NCI-H524 treated with DMSO at 0.1 percent for 48 hours (cell line): ENCODE measurements at regions not wholly inside any gene's neighbourhood (a gene's known extent, or its start where the extent isn't known, plus 50 kb on each side); places are given as distances from the start of the nearest gene placed in this dataset.
A peak's percentile ranks its signal among the peaks of the same experiment; 100 is the strongest.
"Not testable (repeated sequence)": the region's sequence is repeated elsewhere in the genome, so short reads cannot be mapped to it uniquely, and the experiment has no call there.

Experiments used
- DNase-seq: peaks from one replicate; lab custom pipeline; 2025; lab: John Stamatoyannopoulos, UW

DNA sequence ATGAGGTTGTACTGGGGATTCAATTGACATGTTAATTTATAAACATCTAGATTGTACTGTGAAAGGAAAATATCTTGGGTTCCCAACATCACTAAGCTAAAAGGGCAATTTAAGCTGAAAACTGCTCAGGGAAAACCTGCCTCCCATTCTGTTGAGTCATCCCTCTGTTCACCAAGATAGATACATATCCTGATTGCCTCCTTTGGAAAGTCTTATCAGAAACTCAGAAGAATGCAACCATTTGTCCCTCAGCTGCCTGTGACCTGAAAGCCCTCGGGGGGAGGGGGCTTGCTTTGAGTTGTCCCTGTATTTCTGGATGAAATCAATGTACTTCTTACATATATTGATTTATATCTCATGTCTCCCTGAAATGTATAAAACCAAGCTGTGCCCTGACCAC, 187.0 kb upstream of the ETV3 start:
- DNase-seq = no peak

DNA sequence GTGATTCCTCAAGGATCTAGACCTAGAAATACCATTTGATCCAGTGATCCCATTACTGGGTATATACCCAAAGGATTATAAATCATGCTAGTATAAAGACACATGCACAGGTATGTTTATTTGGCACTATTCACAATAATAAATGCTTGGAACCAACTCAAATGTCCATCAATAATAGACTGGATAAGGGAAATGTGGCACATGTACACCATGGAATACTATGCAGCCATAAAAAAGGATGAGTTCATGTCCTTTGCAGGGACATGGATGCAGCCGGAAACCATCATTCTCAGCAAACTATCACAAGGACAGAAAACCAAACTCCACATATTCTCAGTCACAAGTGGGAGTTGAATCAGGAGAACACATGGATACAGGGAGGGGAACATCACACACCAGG, 183.8 kb upstream of the ETV3 start:
- DNase-seq = not testable (repeated sequence)

DNA sequence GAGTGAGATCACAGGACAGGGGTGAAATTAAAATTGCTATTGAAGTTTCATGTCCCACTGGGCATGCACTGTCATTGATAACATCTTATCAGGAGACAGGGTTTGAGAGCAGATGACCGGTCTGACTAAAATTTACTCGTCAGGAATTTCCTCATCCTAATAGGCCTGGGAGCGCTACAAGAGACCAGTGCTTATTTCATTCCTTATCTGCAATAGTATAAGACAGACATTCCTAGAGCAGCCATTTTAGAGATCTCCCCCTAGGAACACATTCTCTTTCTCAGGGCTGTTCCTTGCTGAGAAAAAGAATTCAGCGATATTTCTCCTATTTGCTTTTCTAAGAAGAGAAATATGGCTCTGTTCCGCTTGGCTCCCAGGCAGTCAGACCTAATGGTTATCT, 181.4 kb upstream of the ETV3 start:
- DNase-seq = no peak

DNA sequence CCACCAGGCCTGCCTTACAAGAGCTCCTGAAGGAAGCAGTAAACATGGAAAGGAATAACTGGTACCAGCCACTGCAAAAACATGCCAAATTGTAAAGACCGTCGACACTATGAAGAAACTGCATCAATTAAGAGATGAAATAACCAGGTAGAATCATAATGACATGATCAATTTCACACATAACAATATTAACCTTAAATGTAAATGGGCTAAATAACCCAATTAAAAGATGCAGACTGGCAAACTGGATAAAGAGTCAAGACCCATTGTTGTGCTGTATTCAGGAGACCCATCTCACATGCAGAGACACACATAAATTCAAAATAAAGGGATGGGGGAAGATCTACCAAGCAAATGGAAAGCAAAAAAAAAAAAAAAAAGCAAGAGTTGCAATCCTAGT, 179.0 kb upstream of the ETV3 start:
- DNase-seq = not testable (repeated sequence)

DNA sequence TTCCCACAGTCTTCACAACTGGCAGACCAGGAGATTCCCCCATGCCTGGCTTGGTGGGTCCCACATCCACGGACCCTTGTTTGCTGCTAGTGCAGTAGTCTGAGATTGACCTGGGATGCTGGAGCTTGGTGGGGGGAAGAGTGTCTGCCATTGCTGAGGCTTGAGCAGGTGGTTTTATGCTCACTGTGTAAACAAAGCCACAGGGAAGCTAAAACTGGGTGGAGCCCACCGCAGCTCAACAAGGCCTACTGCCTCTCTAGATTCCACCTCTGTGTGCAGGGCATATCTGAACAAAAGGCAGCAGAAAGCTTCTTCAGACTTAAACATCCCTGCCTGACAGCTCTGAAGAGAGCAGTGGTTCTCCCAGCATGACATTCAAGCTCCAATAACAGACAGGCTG, 177.3 kb upstream of the ETV3 start:
- no peak for DNase-seq

DNA sequence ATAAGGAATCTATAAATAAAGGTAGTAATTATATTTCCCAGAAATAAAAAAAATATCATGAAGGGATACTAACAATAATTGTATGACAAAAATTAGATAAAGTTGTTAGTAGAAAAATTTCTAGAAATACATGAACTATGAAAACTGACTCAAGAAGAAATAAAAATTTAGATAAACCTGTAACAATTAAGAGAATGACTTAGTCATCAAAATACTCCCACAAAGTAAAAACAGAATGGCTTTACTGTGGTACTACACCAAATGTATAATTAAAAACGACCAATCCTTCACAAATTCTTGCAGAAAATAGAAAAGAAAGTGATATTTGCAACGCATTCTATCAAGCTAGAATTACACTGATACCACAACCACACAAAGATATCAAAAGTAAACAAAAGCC, 176.2 kb upstream of the ETV3 start:
- no peak for DNase-seq

DNA sequence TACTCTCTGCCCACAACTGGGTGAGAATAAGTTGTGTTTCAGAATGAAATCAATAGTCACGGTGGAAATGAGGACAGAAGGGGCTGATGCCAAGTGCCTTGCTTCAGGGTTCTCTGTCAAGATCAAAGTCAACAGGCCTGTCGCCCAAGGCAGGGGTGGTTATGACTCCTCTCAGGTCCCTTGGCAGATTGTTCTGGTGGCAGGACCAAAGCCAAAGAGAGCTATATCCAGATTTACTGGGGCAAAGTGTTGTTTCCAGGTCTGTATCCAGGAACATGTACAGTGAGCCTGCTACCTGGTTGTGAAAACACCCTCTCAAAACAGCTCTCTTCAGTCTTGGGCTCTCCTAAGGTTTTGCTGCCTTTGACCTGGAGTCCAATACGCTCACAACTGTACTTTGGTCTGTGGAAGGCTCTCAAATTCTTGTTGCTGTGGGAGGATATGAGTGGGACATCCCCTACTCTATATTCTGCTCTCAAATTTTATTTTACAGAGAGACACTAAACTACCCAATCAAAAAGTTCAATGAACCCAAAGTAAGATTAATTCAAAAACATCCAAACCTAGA, 175.1 kb upstream of the ETV3 start:
- DNase-seq = no peak

DNA sequence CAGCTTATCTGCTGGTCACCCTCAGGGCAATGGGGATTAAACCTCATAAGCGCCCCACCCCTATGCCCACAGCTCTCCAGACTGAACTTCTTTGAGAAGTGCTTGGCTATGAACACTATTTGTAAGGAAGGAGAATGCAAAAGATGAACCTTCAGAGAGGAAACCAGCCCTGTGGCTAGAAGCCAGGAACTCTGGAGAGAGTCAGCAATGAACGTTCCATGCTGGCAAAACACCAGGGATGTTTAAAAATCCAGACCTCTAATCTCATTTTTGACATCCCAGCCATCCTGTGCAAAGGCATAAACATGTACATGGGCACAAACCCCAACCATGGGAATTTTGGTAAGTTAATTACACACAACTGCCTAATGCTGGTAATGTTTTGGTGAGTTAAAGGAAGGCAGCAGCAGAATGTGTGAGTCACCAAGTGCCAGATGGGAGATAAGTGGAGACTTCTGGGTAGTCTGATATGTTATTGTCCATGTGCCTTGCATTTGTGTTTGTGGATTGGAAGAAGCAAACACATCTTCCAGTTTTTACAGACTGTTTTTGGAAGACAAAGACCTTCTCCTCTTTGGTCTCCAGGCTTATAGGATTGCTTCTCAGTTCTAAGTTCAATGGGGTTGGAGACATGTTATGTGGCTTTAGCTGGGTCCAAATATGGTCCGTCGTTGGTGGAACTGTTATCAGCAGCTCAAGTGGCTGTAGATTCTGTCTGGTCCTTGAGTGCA, 174.1 kb upstream of the ETV3 start:
- DNase-seq = no peak

DNA sequence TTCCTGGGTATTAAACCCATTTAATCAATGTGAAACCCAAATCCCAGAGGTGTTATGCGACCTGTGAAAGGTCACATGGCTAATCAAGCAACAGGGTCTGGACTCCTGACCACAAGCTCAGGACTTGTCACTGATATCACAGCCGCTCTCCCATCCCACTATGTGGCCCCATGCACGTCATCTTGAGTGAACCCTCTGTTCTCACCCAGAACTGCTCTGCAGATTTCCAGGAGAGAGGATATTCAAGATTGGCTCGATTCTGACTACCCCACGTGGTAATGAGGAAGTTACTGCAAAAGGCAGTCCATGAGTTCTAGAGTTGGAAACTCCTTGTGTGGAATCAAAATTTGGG, 173.5 kb upstream of the ETV3 start:
- DNase-seq = no peak

DNA sequence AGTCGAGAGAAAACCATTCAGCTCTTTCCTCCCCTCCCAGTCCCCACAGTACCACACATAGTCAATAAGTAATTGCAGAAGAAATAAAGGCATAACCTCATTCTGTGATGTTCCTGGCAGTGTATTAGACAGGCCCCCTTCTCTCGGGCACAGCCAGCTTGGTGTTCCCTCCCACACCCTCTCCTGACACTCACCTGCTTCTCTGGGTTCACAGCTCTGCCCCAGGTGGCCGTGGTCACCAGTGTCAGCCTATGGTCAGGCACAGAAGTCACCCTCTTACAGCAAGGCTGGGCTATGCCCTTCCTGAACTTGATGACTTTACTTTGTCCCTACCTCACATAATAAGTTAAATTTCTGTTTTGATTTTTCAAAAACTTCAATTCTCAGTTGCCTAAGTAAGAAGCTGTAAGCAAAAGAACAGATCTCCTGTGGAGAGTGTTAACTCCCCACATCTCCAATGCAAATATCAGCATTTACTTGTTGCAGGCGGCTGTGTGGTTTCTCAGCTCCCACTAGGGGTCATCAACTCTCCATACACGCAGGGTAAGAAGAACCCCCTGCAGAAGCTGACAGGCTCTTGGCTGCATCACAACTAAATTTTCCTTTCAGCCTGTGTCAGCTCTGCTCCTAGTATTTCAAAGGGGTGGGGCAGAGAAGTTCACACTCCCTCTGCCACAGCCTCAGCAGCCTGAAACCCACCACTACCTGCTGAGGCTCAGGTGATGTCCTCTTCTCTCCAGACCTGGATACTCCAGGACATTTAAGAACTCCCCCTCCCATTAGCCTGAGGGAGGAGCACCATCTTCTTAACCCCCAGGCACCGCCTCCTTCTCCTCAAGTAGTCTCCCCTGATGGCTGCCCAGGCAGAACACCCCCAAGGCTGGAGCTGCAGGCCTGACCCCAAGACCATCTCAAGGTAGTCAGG, 172.9 kb upstream of the ETV3 start:
- peak; percentile 3 for DNase-seq

DNA sequence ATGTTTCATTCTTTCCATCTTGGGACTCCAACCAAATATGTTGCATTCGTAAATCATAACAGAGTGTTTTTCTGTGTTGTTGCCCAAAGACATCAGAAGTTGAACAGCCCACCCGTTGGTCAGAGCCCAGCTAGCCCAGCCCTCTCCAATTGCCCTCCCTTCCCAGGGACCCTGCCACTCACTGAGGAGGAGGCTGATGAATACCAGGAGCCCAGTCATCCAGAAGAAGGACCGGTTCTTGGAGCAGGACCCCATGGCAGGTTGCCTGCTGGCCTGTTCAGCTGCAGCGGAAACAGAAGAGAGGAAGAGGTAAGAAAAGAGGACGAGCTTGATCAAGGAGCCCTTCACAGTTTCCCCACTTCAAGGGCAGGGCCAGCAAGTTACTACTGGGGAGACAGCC, 172.2 kb upstream of the ETV3 start:
- no peak for DNase-seq

DNA sequence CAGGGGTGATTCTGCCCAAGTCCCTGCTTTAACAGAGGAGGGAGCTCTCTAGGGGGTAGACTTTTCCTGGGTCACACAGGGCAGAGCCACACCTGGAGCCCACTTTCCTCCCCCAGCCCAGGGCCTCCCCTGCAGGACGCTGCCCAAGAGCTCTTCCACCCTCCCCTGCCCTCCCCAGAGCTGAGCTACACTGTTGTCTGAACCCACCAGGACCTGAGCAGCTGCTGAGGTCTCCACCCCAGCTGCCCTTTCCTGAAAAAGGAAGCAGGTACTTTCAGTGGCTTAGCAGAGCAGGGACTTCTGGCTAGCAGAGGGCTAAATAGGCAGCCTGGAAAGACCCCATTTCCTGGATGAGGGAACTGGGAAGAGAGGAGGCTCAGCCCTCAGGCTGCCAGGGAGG, 169.3 kb upstream of the ETV3 start:
- no peak for DNase-seq

DNA sequence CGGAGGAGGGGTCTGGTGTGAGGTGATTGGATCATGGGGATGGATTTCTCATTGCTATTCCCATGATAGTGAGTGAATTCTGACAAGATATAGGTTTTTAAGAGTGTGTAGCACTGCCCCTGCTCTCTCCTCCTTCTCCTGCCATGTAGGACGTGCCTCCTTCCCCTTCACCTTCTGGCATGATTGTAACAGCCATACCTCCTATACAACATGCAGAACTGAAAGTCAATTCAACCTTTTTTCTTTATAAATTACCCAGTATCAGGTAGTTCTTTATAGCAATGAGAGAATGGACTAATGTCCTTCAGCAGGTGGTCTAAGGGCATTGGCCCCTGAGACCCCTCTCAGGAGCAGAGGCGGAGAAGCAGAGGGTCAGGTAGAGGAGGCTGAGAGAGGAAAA, 168.7 kb upstream of the ETV3 start:
- no peak for DNase-seq

DNA sequence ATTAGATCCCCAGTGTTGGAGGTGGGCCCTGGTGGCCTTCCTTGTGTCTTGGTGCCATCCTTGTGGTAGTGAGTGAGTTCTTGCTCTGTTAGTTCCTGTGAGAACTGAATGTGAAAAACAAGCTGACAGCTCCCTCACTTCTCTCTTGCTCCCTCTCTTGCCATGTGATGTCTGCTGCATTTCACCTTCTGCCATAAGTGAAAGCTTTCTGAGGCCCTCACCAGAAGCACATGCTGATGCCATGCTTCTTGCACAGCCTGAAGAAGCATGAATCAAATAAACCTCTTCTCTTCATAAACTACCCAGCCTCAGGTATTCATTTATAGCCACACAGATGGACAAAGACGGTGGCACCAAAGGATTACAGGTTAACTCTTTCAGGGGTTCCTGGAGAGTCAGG, 166.1 kb upstream of the ETV3 start:
- DNase-seq = no peak

DNA sequence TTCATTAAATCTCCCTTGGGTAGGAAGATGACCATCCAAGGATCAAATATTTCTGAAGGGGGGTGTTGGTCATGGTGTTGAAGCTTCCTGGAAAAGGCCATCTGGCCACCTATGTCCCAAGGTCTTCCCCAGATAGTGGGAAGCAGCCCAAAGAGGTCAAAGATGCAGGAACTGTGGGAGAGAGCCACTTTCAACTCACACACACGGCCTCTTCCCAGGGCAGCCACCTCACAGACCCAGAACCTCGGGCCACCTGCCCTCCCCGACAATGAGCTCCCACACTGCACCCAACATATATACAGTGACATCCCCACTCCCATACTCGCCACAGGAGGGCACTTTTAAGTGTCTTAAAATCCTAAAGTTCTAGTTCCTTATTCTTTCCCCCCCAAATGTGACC, 164.5 kb upstream of the ETV3 start:
- DNase-seq = no peak

DNA sequence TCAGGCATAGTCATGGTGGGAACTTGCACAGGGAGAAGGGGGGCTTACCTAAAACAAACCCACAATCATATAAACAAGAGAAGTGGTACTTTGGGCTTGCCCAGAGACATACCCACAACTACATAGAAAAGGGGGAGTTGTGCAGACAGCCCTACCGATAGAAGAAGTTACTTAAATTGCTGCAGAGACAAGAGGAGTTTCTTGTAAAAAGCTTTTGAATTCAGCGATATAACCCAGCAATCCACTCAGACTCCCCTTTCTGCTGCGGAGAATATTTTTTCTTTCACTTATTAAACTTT, 164.0 kb upstream of the ETV3 start:
- DNase-seq = no peak

DNA sequence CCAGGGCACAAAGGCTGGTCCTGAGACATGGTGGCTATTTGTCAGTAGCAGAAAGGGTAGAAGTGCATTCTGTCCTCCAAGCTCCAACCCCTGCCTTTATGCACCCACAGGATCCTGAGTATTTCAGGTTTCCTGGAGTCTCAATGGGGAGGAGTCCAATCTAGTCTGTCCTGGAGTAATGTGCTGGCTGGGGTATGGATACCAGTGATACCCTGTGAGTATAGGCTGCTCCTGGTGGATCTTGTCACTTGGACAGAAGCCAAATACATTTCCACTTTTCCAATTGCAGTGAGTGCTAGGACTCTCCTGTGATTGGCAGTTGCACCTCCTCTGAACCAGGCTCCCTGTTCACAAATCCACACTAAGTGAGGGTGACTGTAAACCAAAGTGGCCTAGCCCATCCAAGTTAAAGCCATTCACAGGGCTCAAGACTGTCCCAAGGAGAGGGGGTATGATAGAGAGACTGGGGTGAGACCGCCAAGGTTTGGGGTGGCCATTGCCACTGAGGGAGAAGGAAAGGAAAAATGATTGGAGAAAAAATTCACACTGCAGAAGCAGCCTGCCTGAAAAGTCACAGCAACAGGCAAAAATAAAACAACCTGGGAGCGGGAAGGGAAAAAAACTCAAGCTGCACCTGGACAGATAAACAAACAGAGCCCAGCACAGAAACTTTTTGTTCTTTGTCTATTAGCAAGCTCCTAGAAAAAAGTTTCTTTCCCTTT, 163.4 kb upstream of the ETV3 start:
- no peak for DNase-seq

DNA sequence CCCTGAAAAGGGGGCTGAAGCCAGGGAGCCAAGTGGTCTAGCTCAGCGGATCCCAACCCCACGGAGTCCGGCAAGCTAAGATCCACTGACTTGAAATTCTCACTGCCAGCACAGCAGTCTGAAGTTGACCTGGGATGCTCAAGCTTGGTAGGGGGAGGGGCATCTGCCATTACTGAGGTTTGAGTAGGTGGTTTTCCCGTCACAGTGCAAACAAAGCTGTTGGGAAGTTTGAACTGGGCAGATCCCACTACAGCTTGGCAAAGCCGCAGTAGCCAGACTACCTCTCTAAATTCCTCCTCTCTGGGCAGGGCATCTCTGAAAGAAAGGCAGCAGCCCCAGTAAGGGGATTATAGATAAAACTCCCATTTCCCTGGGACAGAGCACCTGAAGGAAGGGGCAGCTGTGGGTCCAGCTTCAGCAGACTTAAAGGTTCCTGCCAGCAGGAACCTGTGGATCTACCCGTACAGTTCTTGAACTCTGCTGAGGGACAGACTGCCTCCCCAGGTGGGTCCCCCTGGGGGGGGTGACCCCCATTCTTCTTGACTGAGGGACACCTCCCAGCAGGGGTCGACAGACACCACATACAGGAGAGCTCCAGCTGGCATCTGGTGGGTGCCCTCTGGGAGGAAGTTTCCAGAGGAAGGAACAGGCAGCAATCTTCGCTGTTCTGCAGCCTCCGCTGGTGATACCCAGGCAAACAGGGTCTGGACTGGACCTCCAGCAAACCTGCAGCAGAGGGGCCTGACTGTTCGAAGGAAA, 156.4 kb upstream of the ETV3 start:
- DNase-seq = not testable (repeated sequence)

DNA sequence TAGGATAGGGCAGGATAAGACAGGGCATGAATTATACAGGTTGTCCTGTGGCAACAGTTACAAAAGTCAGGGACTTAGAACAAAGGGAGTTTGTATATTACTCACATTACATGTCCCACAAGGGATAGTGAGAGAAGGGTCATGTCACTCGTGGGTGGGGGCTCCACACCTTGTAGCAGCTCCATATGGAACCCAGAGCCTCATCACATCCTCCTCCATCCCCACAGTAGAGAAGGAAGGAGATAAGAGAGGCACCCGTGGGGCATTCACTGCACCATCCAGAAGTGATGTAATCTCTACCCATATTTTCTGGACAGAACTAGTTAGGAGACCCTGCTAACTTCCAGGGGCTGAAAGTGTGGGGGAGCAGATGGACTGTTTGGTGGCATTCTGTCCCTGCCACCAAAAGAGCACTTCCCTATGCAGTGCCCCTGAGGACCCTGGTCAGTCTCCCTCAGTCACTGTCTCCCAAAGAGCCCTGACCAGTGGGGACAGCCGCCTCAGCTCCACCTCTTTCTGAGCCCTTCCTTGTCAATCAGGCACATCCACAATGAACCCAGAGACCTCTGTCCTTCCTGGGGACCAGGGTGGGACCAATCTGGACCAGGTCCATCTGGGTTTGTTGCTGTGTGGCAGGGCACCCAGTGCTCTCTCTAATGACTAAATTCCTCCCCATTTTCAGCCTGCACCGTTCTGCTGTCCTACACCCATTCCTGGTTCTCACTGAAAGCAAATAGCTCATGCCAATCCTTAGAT, 154.8 kb upstream of the ETV3 start:
- DNase-seq = no peak

DNA sequence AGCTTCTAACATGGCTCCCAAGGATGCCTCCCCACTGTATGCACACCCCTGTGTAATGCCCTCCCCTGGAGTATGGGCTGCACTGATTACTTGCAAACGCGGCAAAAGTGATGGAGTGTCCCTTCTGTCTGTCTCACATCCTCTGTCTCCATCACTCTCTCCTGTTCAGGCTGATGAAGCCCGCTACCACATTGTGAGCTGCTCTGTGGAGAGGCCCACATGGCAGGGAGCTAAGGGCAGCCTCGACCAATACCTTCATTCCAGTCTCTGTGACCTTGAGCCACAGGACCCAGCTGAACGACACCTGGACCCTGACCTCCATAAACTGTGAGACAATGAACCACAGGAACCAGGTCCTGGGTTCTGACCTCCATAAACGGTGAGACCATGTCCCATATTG, 154.1 kb upstream of the ETV3 start:
- no peak for DNase-seq

DNA sequence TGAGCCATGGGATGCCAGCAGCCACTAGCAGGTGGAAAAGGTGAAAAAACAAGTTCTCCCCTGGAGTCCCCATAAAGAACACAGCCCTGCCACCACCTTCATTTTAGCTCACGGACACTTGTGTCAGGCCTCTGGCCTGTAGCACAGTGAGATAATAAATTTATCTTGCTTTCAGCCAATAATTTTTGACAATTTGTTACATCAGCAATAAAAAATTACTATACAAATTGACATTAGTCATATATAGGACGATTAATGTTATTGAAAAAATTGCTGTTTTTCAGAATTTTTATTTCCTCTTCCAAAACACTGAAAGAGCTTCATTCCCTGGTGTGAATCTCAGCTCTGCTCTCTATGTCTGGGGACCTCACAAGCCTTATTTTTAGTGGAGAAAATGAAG, 152.9 kb upstream of the ETV3 start:
- no peak for DNase-seq
